GM12875 (cell line): ENCODE measurements at regions not wholly inside any gene's neighbourhood (a gene's known extent, or its start where the extent isn't known, plus 50 kb on each side); places are given as distances from the start of the nearest gene placed in this dataset.

Experiments used
- H3K4me3 ChIP-seq: one replicate; pipeline ENCODE4 v1.5.1; 2011; ENCODE audit warnings: low read depth, low read length, control low read depth
- TF ChIP-seq, protein P1 (sequence below): IDR thresholded peaks from 2 replicates; pipeline ENCODE4 v1.5.1; 2011; ENCODE audit warnings: low read depth, mild to moderate bottlenecking, control low read depth, inconsistent platforms, low read length, moderate library complexity, borderline replicate concordance; ENCODE audit not compliant: insufficient read depth

GRCh38 chr10:101299211-101299610, 54.8 kb upstream of the BTRC start:
- TF ChIP-seq, protein P1, sequence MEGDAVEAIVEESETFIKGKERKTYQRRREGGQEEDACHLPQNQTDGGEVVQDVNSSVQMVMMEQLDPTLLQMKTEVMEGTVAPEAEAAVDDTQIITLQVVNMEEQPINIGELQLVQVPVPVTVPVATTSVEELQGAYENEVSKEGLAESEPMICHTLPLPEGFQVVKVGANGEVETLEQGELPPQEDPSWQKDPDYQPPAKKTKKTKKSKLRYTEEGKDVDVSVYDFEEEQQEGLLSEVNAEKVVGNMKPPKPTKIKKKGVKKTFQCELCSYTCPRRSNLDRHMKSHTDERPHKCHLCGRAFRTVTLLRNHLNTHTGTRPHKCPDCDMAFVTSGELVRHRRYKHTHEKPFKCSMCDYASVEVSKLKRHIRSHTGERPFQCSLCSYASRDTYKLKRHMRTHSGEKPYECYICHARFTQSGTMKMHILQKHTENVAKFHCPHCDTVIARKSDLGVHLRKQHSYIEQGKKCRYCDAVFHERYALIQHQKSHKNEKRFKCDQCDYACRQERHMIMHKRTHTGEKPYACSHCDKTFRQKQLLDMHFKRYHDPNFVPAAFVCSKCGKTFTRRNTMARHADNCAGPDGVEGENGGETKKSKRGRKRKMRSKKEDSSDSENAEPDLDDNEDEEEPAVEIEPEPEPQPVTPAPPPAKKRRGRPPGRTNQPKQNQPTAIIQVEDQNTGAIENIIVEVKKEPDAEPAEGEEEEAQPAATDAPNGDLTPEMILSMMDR: no peak
- H3K4me3 ChIP-seq: no peak overlapping the region

- TF ChIP-seq, protein P1: peak; percentile 58
- no peak overlapping the region for H3K4me3 ChIP-seq
Observed at GRCh38 chr10:101301111-101301731, 52.7 kb upstream of the BTRC start.

DNA sequence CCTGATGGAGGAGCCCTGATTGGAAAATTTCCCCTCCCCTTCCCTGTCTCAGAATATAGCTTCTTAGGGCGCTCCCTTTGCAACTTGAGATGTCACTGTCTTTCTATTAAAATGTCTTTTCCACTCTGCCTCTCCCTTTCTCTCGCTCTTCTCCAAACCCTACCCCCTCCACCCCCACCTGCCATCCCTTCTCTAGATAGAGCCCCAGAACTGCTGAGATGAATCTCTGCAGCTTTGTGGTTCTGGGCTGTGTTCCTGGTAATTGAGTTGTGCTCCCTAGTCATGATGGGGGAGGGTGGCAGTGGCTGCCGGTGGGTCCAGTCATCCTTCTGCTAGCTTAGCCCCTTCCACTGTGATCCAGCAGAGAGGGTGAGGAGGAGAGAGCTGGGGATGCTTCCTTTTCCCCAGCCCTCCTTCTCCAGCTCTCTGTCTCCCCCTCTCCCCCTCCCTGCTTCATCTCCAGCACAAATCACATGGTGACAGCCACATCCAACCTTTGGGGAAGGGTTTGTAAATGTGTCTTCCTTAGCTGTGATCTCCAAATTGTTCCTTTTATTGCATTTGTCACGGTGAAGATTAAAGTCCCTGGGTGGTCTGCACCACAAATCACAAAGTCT, 50.8 kb upstream of the BTRC start:
- TF ChIP-seq, protein P1: no peak

More for the DNA sequence above, 50.8 kb upstream of the BTRC start:
- no peak overlapping the region for H3K4me3 ChIP-seq
